ENCODE measurements at regions not wholly inside any gene's neighbourhood (a gene's known extent, or its start where the extent isn't known, plus 50 kb on each side); places are given as distances from the start of the nearest gene placed in this dataset.

GRCh38 chr17:71535321-71535720 is 585.5 kb upstream of the SOX9 start (continued):
- TF ChIP-seq CTCF (IDR thresholded peaks at IDR 0.05; ENCODE audit: control extremely low read depth in 1 of 3, insufficient read depth in 1 of 3, low read depth in 1 of 3, low read length in 3 of 3) (no peak), SRF (IDR thresholded peaks at IDR 0.05; ENCODE audit: low read depth, low read length) (no peak)
